GM12878 (cell line): ENCODE measurements at regions not wholly inside any gene's neighbourhood (a gene's known extent, or its start where the extent isn't known, plus 50 kb on each side); places are given as distances from the start of the nearest gene placed in this dataset.

ENCODE experiments used
- ATAC-seq: fragments of 200-7000 bp; cut with Tn5 transposase; 3 replicates; pipeline ENCODE4 v1.9.1; 2020; ENCODE audit warnings: mild to moderate bottlenecking, moderate library complexity
- BruUV-seq: library from RNA; stranded (reverse); fragments of 400-500 nt; replicated peaks from 2 replicates; lab custom pipeline; 2021; lab: Mats Ljungman, UMichigan
- CTCF ChIA-PET: fragments of 300-600 bp; sonication (Branson Sonifier 250); formaldehyde crosslinking; extraction: SDS; loops from one replicate; lab custom pipeline; 2021; ENCODE audit warnings: inconsistent platforms; lab: Yijun Ruan, JAX
- POLR2A ChIA-PET: fragments of 350-600 bp; formaldehyde crosslinking; extraction: SDS; loops from one replicate; lab custom pipeline; 2021; ENCODE audit warnings: inconsistent platforms; lab: Charles Lee
- RAD21 ChIA-PET: fragments of 300-600 bp; sonication (Branson Sonifier 250); formaldehyde crosslinking; loops from one replicate; lab custom pipeline; 2023; ENCODE audit warnings: antibody characterized with exemption; ENCODE audit not compliant: unreplicated experiment; lab: Charles Lee
- SMC1A ChIA-PET: fragments of 300-600 bp; sonication (Branson Sonifier 250); formaldehyde crosslinking; loops from one replicate; lab custom pipeline; 2023; ENCODE audit not compliant: unreplicated experiment, uncharacterized antibody; lab: Charles Lee
- DNase-seq: peaks from one replicate; pipeline ENCODE4 v3.0.0-alpha.2; 2011; ENCODE audit warnings: low read depth, low spot score
- FAIRE-seq: peaks from 3 replicates; lab custom pipeline; 2011; peaks lifted over from hg19 to GRCh38; lab: Jason Lieb, UNC
- H2AFZ ChIP-seq: 2 replicates; pipeline ENCODE4 v1.6.0; 2011; ENCODE audit warnings: low read depth, low read length, control low read depth; ENCODE audit not compliant: control insufficient read depth
- H3K27ac ChIP-seq: 2 replicates; pipeline ENCODE4 v1.5.1; 2011; ENCODE audit warnings: control low read depth; ENCODE audit not compliant: control insufficient read depth, insufficient read depth
- H3K27me3 ChIP-seq, 2 experiments: replicated peaks in 1 of 2; 2 replicates each; pipeline versions ENCODE4 v1.6.0 to v1.6.1; 2011; ENCODE audit warnings: low read length in 1 of 2; ENCODE audit not compliant: control insufficient read depth in 2 of 2, insufficient read depth in 2 of 2
- H3K36me3 ChIP-seq, 2 experiments: 2 replicates each; pipeline ENCODE4 v1.5.1; 2011; ENCODE audit warnings: low read length in 1 of 2; ENCODE audit not compliant: control insufficient read depth in 2 of 2, insufficient read depth in 2 of 2
- H3K4me1 ChIP-seq: 2 replicates; pipeline ENCODE4 v1.6.1; 2011; ENCODE audit warnings: mild to moderate bottlenecking, low read length, moderate library complexity, mixed read lengths; ENCODE audit not compliant: control insufficient read depth, insufficient read depth
- H3K4me2 ChIP-seq: 2 replicates; pipeline ENCODE4 v1.6.0; 2011; ENCODE audit warnings: control low read depth; ENCODE audit not compliant: control insufficient read depth, insufficient read depth
- H3K4me3 ChIP-seq: fragments of 200-600 bp; sonication (generic); 2 replicates; pipeline ENCODE4 v1.5.1; 2016
- H3K79me2 ChIP-seq: 2 replicates; pipeline ENCODE4 v1.6.0; 2011; ENCODE audit warnings: low read length; ENCODE audit not compliant: control insufficient read depth, insufficient read depth
- H3K9ac ChIP-seq: 2 replicates; pipeline ENCODE4 v1.8.0; 2011; ENCODE audit warnings: low read length, control low read depth, mixed read lengths; ENCODE audit not compliant: control insufficient read depth, insufficient read depth
- H3K9me3 ChIP-seq: replicated peaks from 3 replicates; pipeline ENCODE4 v1.5.1; 2011; ENCODE audit warnings: mild to moderate bottlenecking, low read length; ENCODE audit not compliant: control insufficient read depth, insufficient read depth
- H4K20me1 ChIP-seq: 2 replicates; pipeline ENCODE4 v1.6.0; 2011; ENCODE audit not compliant: control insufficient read depth, insufficient read depth
- BCL11A ChIP-seq: IDR thresholded peaks from 2 replicates; pipeline ENCODE4 v1.6.1; 2011; ENCODE audit warnings: low read depth, low read length
- CHD2 ChIP-seq: IDR thresholded peaks from 2 replicates; pipeline ENCODE4 v1.6.1; 2011; ENCODE audit warnings: low read depth, low read length, improper control_type of control experiment, borderline replicate concordance
- EP300 ChIP-seq, 2 experiments: fragments of 150-350 bp in 1 of 2; IDR thresholded peaks; 2 replicates each; pipeline ENCODE4 v1.6.1; 2011 to 2012; ENCODE audit warnings: low read depth in 2 of 2, low read length in 2 of 2, borderline replicate concordance in 1 of 2, improper control_type of control experiment in 1 of 2, inconsistent platforms in 1 of 2; ENCODE audit not compliant: control insufficient read depth in 1 of 2
- IRF4 ChIP-seq: IDR thresholded peaks from 2 replicates; pipeline ENCODE4 v1.6.1; 2011; ENCODE audit warnings: low read depth, low read length
- STAT1 ChIP-seq: fragments of 450-650 bp; conservative IDR thresholded peaks from 2 replicates; pipeline ENCODE4 v1.6.1; 2014; ENCODE audit warnings: antibody characterized with exemption, mild to moderate bottlenecking
- TAF1 ChIP-seq: IDR thresholded peaks from 2 replicates; pipeline ENCODE4 v1.6.1; 2011; ENCODE audit warnings: mild to moderate bottlenecking, low read depth, low read length, borderline replicate concordance
- YY1 ChIP-seq: IDR thresholded peaks from 2 replicates; pipeline ENCODE4 v1.6.1; 2011; ENCODE audit warnings: low read depth, mild to moderate bottlenecking, low read length
- ZBTB40 ChIP-seq: fragments of 450-650 bp; IDR thresholded peaks from 2 replicates; pipeline ENCODE4 v1.6.1; 2016; ENCODE audit warnings: mild to moderate bottlenecking, moderate library complexity, borderline replicate concordance
- ZNF384 ChIP-seq: IDR thresholded peaks from 2 replicates; pipeline ENCODE4 v1.6.1; 2012; ENCODE audit warnings: low read depth, mild to moderate bottlenecking, low read length, improper control_type of control experiment, borderline replicate concordance
- WGBS: methylation state at CpG from one replicate; pipeline ENCODE4 v1.1.6; 2016; ENCODE audit warnings: low lambda C conversion rate; ENCODE audit not compliant: insufficient replicate concordance, insufficient coverage; ENCODE audit errors: missing lambda C conversion rate; 5-methylcytosine and 5-hydroxymethylcytosine counted together
- in situ Hi-C: fragments of 300-500 bp; cut with MboI; formaldehyde crosslinking; loops from 9 replicates; pipeline ENCODE4 v1.14.3; 2018; ENCODE audit warnings: mixed read lengths
- intact Hi-C: fragments of 100-400 bp; cut with micrococcal nuclease; formaldehyde crosslinking; loops from one replicate; pipeline ENCODE4 v1.14.2; 2022; ENCODE audit not compliant: unreplicated experiment
- TF ChIP-seq, protein P1 (sequence below): fragments of 450-650 bp; IDR thresholded peaks from 2 replicates; pipeline ENCODE4 v1.6.1; 2018; ENCODE audit warnings: mild to moderate bottlenecking, low read depth, moderate library complexity; ENCODE audit not compliant: partially characterized antibody
- TF ChIP-seq, protein P2 (sequence below): fragments of 450-650 bp; formaldehyde crosslinking; IDR thresholded peaks from 2 replicates; pipeline ENCODE4 v1.5.0; 2022; ENCODE audit warnings: mild to moderate bottlenecking, missing genetic modification characterization

GRCh38 chr13:44637581-44637980, 61.5 kb upstream of the TSC22D1 start (continued):
- no peak for TF ChIP-seq ZBTB40
- TF ChIP-seq YY1 = no peak
- TF ChIP-seq STAT1 = no peak
- TF ChIP-seq TAF1 = no peak

DNA sequence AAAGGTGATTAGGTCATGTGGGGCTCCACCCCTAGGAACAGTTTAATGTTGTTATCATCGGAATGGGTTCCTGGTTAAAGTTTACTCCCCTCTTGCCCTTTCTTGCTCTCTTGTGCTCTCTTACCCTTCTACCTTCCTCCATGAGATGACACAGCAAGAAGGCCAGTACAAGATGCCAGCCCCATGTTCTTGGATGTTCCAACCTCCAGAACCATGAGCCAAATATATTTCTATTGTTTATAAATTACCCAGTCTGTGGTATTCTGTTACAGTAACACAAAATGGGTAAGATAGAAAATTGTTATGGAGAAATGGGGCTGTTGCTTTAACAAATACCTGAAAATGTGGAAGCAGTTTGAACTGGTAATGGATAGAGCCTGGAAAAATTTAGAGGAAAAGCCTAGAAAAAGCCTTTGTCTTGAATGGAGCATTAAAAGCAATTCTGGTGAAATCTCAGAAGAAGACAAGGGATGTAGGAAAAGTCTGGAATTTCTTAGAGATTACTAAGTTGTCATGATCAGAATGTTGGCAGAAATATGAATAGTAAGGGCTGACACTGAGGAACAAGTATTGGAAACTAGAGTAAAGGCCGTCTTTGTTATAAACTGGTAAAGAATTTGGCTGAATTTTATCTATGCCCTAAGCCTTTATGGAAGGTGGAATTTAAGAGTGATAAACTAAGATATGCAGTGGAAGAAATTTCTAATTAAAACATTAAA, 53.5 kb upstream of the TSC22D1 start:
- CTCF ChIA-PET = no interaction called here
- no peak for FAIRE-seq
- in situ Hi-C loops = no loop called here
- TF ChIP-seq EP300 (IDR thresholded peaks at IDR 0.05; ENCODE audit: borderline replicate concordance in 1 of 2, control insufficient read depth in 1 of 2, low read depth in 2 of 2, low read length in 2 of 2) (no peak), IRF4 (no peak), ZNF384 (no peak), CHD2 (no peak), BCL11A (no peak)
- TF ChIP-seq, protein P1, sequence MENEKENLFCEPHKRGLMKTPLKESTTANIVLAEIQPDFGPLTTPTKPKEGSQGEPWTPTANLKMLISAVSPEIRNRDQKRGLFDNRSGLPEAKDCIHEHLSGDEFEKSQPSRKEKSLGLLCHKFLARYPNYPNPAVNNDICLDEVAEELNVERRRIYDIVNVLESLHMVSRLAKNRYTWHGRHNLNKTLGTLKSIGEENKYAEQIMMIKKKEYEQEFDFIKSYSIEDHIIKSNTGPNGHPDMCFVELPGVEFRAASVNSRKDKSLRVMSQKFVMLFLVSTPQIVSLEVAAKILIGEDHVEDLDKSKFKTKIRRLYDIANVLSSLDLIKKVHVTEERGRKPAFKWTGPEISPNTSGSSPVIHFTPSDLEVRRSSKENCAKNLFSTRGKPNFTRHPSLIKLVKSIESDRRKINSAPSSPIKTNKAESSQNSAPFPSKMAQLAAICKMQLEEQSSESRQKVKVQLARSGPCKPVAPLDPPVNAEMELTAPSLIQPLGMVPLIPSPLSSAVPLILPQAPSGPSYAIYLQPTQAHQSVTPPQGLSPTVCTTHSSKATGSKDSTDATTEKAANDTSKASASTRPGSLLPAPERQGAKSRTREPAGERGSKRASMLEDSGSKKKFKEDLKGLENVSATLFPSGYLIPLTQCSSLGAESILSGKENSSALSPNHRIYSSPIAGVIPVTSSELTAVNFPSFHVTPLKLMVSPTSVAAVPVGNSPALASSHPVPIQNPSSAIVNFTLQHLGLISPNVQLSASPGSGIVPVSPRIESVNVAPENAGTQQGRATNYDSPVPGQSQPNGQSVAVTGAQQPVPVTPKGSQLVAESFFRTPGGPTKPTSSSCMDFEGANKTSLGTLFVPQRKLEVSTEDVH = no peak
- TF ChIP-seq, protein P2, sequence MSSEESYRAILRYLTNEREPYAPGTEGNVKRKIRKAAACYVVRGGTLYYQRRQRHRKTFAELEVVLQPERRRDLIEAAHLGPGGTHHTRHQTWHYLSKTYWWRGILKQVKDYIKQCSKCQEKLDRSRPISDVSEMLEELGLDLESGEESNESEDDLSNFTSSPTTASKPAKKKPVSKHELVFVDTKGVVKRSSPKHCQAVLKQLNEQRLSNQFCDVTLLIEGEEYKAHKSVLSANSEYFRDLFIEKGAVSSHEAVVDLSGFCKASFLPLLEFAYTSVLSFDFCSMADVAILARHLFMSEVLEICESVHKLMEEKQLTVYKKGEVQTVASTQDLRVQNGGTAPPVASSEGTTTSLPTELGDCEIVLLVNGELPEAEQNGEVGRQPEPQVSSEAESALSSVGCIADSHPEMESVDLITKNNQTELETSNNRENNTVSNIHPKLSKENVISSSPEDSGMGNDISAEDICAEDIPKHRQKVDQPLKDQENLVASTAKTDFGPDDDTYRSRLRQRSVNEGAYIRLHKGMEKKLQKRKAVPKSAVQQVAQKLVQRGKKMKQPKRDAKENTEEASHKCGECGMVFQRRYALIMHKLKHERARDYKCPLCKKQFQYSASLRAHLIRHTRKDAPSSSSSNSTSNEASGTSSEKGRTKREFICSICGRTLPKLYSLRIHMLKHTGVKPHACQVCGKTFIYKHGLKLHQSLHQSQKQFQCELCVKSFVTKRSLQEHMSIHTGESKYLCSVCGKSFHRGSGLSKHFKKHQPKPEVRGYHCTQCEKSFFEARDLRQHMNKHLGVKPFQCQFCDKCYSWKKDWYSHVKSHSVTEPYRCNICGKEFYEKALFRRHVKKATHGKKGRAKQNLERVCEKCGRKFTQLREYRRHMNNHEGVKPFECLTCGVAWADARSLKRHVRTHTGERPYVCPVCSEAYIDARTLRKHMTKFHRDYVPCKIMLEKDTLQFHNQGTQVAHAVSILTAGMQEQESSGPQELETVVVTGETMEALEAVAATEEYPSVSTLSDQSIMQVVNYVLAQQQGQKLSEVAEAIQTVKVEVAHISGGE = no peak

More for the DNA sequence above, 53.5 kb upstream of the TSC22D1 start:
- no peak for ATAC-seq
- H3K4me1 ChIP-seq = no peaks in the 10 kb centered on the region
- no peak overlapping the region for H3K9ac ChIP-seq
- no peaks in the 10 kb centered on the region for H3K9me3 ChIP-seq
- H3K27me3 ChIP-seq = no peaks in the 10 kb centered on the region
- no peak overlapping the region for H3K4me3 ChIP-seq
- intact Hi-C loops = no loop called here
- ChIA-PET POLR2A (no interaction called here), RAD21 (no interaction called here), SMC1A (no interaction called here)
- no peak for DNase-seq
- H3K27ac ChIP-seq = no peak overlapping the region
- H3K79me2 ChIP-seq = no peaks in the 10 kb centered on the region
- BruUV-seq = no TSS peak
- no peaks in the 10 kb centered on the region for H4K20me1 ChIP-seq
- no peak overlapping the region for H2AFZ ChIP-seq
- whole genome bisulfite sequencing = 74% methylated on average over 2 of the region's 2 CpGs
- no peak overlapping the region for H3K4me2 ChIP-seq
- no peaks in the 10 kb centered on the region for H3K36me3 ChIP-seq
